ENCODE measurements at regions not wholly inside any gene's neighbourhood (a gene's known extent, or its start where the extent isn't known, plus 50 kb on each side); places are given as distances from the start of the nearest gene placed in this dataset.
A peak's percentile ranks its signal among the peaks of the same experiment; 100 is the strongest.

GRCh38 chr6:82074556-82074955, 173.0 kb downstream of the IBTK start:
- H3K4me3 ChIP-seq (ENCODE audit: low read length) = no peak overlapping the region
- DNase-seq (ENCODE audit: low read depth, low spot score) = no peak

GRCh38 chr6:82073484-82073883, 174.1 kb downstream of the IBTK start:
- no peak for DNase-seq (ENCODE audit: low read depth, low spot score)
- no peak overlapping the region for H3K4me3 ChIP-seq (ENCODE audit: low read length)

- no peak overlapping the region for H3K4me3 ChIP-seq (ENCODE audit: low read length)
- no peak for DNase-seq (ENCODE audit: low read depth, low spot score)
Observed at GRCh38 chr6:82072751-82073150, 174.8 kb downstream of the IBTK start.

- no peak overlapping the region for H3K4me3 ChIP-seq (ENCODE audit: low read length)
- no peak for DNase-seq (ENCODE audit: low read depth, low spot score)
Observed at GRCh38 chr6:82072121-82072521, 175.4 kb downstream of the IBTK start.

- no peak for DNase-seq (ENCODE audit: low read depth, low spot score)
- H3K4me3 ChIP-seq (ENCODE audit: low read length) = no peak overlapping the region
Observed at GRCh38 chr6:82068721-82069120, 178.8 kb downstream of the IBTK start.

GRCh38 chr6:82066991-82067411, 180.5 kb downstream of the IBTK start:
- peak; percentile 3 for DNase-seq (ENCODE audit: low read depth, low spot score)
- H3K4me3 ChIP-seq (ENCODE audit: low read length) = no peak overlapping the region

- H3K4me3 ChIP-seq (ENCODE audit: low read length) = no peak overlapping the region
- DNase-seq (ENCODE audit: low read depth, low spot score) = no peak
Observed at GRCh38 chr6:82066196-82066595, 181.3 kb downstream of the IBTK start.

GRCh38 chr6:82063574-82063973, 184.0 kb downstream of the IBTK start:
- H3K4me3 ChIP-seq (ENCODE audit: low read length) = no peak overlapping the region
- DNase-seq (ENCODE audit: low read depth, low spot score) = no peak

GRCh38 chr6:82062219-82062618, 185.3 kb downstream of the IBTK start:
- H3K4me3 ChIP-seq (ENCODE audit: low read length) = no peak overlapping the region
- no peak for DNase-seq (ENCODE audit: low read depth, low spot score)

- DNase-seq (ENCODE audit: low read depth, low spot score) = no peak
- no peak overlapping the region for H3K4me3 ChIP-seq (ENCODE audit: low read length)
Observed at GRCh38 chr6:82057846-82058554, 189.5 kb downstream of the IBTK start.

GRCh38 chr6:82056567-82056966, 191.0 kb downstream of the IBTK start:
- no peak overlapping the region for H3K4me3 ChIP-seq (ENCODE audit: low read length)
- no peak for DNase-seq (ENCODE audit: low read depth, low spot score)

GRCh38 chr6:82045965-82046756, 201.4 kb downstream of the IBTK start:
- no peak overlapping the region for H3K4me3 ChIP-seq (ENCODE audit: low read length)
- no peak for DNase-seq (ENCODE audit: low read depth, low spot score)

- H3K4me3 ChIP-seq (ENCODE audit: low read length) = no peak overlapping the region
- DNase-seq (ENCODE audit: low read depth, low spot score) = peak; percentile 21
Observed at GRCh38 chr6:82040405-82041221, 206.9 kb downstream of the IBTK start.

GRCh38 chr6:82038631-82039030, 208.9 kb downstream of the IBTK start:
- H3K4me3 ChIP-seq (ENCODE audit: low read length) = no peak overlapping the region
- no peak for DNase-seq (ENCODE audit: low read depth, low spot score)

GRCh38 chr6:82035526-82035925, 212.0 kb downstream of the IBTK start:
- DNase-seq (ENCODE audit: low read depth, low spot score) = no peak
- no peak overlapping the region for H3K4me3 ChIP-seq (ENCODE audit: low read length)

- no peak for DNase-seq (ENCODE audit: low read depth, low spot score)
- no peak overlapping the region for H3K4me3 ChIP-seq (ENCODE audit: low read length)
Observed at GRCh38 chr6:82033631-82034211, 213.8 kb downstream of the IBTK start.

GRCh38 chr6:82032444-82032843, 215.1 kb downstream of the IBTK start:
- DNase-seq (ENCODE audit: low read depth, low spot score) = no peak

GRCh38 chr6:82030761-82031503, 216.6 kb downstream of the IBTK start:
- no peak for DNase-seq (ENCODE audit: low read depth, low spot score)
- no peak overlapping the region for H3K4me3 ChIP-seq (ENCODE audit: low read length)

More at GRCh38 chr6:82032444-82032843, 215.1 kb downstream of the IBTK start:
- H3K4me3 ChIP-seq (ENCODE audit: low read length) = no peak overlapping the region

GRCh38 chr6:82030301-82030700, 217.2 kb downstream of the IBTK start:
- no peak for DNase-seq (ENCODE audit: low read depth, low spot score)
- H3K4me3 ChIP-seq (ENCODE audit: low read length) = no peak overlapping the region

Data from Jurkat, Clone E6-1 (cell line).